GM12878 (cell line): ENCODE measurements at regions not wholly inside any gene's neighbourhood (a gene's known extent, or its start where the extent isn't known, plus 50 kb on each side); places are given as distances from the start of the nearest gene placed in this dataset.
"Not testable (repeated sequence)": the region's sequence is repeated elsewhere in the genome, so short reads cannot be mapped to it uniquely, and the experiment has no call there.

Experiments used
- ATAC-seq: fragments of 200-7000 bp; cut with Tn5 transposase; 3 replicates; pipeline ENCODE4 v1.9.1; 2020; ENCODE audit warnings: mild to moderate bottlenecking, moderate library complexity
- BruUV-seq: library from RNA; stranded (reverse); fragments of 400-500 nt; replicated peaks from 2 replicates; lab custom pipeline; 2021; lab: Mats Ljungman, UMichigan
- CTCF ChIA-PET: fragments of 300-600 bp; sonication (Branson Sonifier 250); formaldehyde crosslinking; extraction: SDS; loops from one replicate; lab custom pipeline; 2021; ENCODE audit warnings: inconsistent platforms; lab: Yijun Ruan, JAX
- POLR2A ChIA-PET: fragments of 350-600 bp; formaldehyde crosslinking; extraction: SDS; loops from one replicate; lab custom pipeline; 2021; ENCODE audit warnings: inconsistent platforms; lab: Charles Lee
- RAD21 ChIA-PET: fragments of 300-600 bp; sonication (Branson Sonifier 250); formaldehyde crosslinking; loops from one replicate; lab custom pipeline; 2023; ENCODE audit warnings: antibody characterized with exemption; ENCODE audit not compliant: unreplicated experiment; lab: Charles Lee
- SMC1A ChIA-PET: fragments of 300-600 bp; sonication (Branson Sonifier 250); formaldehyde crosslinking; loops from one replicate; lab custom pipeline; 2023; ENCODE audit not compliant: unreplicated experiment, uncharacterized antibody; lab: Charles Lee
- DNase-seq: peaks from one replicate; pipeline ENCODE4 v3.0.0-alpha.2; 2011; ENCODE audit warnings: low read depth, low spot score
- FAIRE-seq: peaks from 3 replicates; lab custom pipeline; 2011; peaks lifted over from hg19 to GRCh38; lab: Jason Lieb, UNC
- H2AFZ ChIP-seq: 2 replicates; pipeline ENCODE4 v1.6.0; 2011; ENCODE audit warnings: low read depth, low read length, control low read depth; ENCODE audit not compliant: control insufficient read depth
- H3K27ac ChIP-seq: 2 replicates; pipeline ENCODE4 v1.5.1; 2011; ENCODE audit warnings: control low read depth; ENCODE audit not compliant: control insufficient read depth, insufficient read depth
- H3K27me3 ChIP-seq, 2 experiments: replicated peaks in 1 of 2; 2 replicates each; pipeline versions ENCODE4 v1.6.0 to v1.6.1; 2011; ENCODE audit warnings: low read length in 1 of 2; ENCODE audit not compliant: control insufficient read depth in 2 of 2, insufficient read depth in 2 of 2
- H3K36me3 ChIP-seq, 2 experiments: 2 replicates each; pipeline ENCODE4 v1.5.1; 2011; ENCODE audit warnings: low read length in 1 of 2; ENCODE audit not compliant: control insufficient read depth in 2 of 2, insufficient read depth in 2 of 2
- H3K4me1 ChIP-seq: 2 replicates; pipeline ENCODE4 v1.6.1; 2011; ENCODE audit warnings: mild to moderate bottlenecking, low read length, moderate library complexity, mixed read lengths; ENCODE audit not compliant: control insufficient read depth, insufficient read depth
- H3K4me2 ChIP-seq: 2 replicates; pipeline ENCODE4 v1.6.0; 2011; ENCODE audit warnings: control low read depth; ENCODE audit not compliant: control insufficient read depth, insufficient read depth
- H3K4me3 ChIP-seq: fragments of 200-600 bp; sonication (generic); 2 replicates; pipeline ENCODE4 v1.5.1; 2016
- H3K79me2 ChIP-seq: 2 replicates; pipeline ENCODE4 v1.6.0; 2011; ENCODE audit warnings: low read length; ENCODE audit not compliant: control insufficient read depth, insufficient read depth
- H3K9ac ChIP-seq: 2 replicates; pipeline ENCODE4 v1.8.0; 2011; ENCODE audit warnings: low read length, control low read depth, mixed read lengths; ENCODE audit not compliant: control insufficient read depth, insufficient read depth
- H3K9me3 ChIP-seq: replicated peaks from 3 replicates; pipeline ENCODE4 v1.5.1; 2011; ENCODE audit warnings: mild to moderate bottlenecking, low read length; ENCODE audit not compliant: control insufficient read depth, insufficient read depth
- H4K20me1 ChIP-seq: 2 replicates; pipeline ENCODE4 v1.6.0; 2011; ENCODE audit not compliant: control insufficient read depth, insufficient read depth
- BMI1 ChIP-seq: fragments of 450-650 bp; IDR thresholded peaks from 2 replicates; pipeline ENCODE4 v1.6.1; 2016; ENCODE audit warnings: mild to moderate bottlenecking, moderate library complexity, borderline replicate concordance
- CREB1 ChIP-seq: IDR thresholded peaks from 2 replicates; pipeline ENCODE4 v1.6.1; 2012; ENCODE audit warnings: low read depth, mild to moderate bottlenecking, inconsistent platforms
- WGBS: methylation state at CpG from one replicate; pipeline ENCODE4 v1.1.6; 2016; ENCODE audit warnings: low lambda C conversion rate; ENCODE audit not compliant: insufficient replicate concordance, insufficient coverage; ENCODE audit errors: missing lambda C conversion rate; 5-methylcytosine and 5-hydroxymethylcytosine counted together
- in situ Hi-C: fragments of 300-500 bp; cut with MboI; formaldehyde crosslinking; loops from 9 replicates; pipeline ENCODE4 v1.14.3; 2018; ENCODE audit warnings: mixed read lengths
- intact Hi-C: fragments of 100-400 bp; cut with micrococcal nuclease; formaldehyde crosslinking; loops from one replicate; pipeline ENCODE4 v1.14.2; 2022; ENCODE audit not compliant: unreplicated experiment

GRCh38 chr15:79154483-79155135 is 64.0 kb upstream of the RASGRF1 start:
- in situ Hi-C loops: no loop called here
- Histone ChIP-seq H3K27ac (no peak overlapping the region), H3K36me3 (no peaks in the 10 kb centered on the region), H3K9ac (no peak overlapping the region), H3K79me2 (no peaks in the 10 kb centered on the region), H4K20me1 (no peaks in the 10 kb centered on the region), H3K4me2 (no peak overlapping the region), H3K27me3 (no peaks in the 10 kb centered on the region), H3K4me3 (no peak overlapping the region), H3K9me3 (no peaks in the 10 kb centered on the region), H2AFZ (no peak overlapping the region), H3K4me1 (no peaks in the 10 kb centered on the region)
- ChIA-PET CTCF (no interaction called here), POLR2A (no interaction called here), RAD21 (no interaction called here), SMC1A (no interaction called here)
- ATAC-seq: peak; percentile 31; the same call in 1 of the 3 replicates
- 10% methylated on average over 9 of the region's 9 CpGs for WGBS
- intact Hi-C loops: no loop called here
- TF ChIP-seq BMI1: peak; percentile 82
- TF ChIP-seq CREB1: no peak
- no TSS peak for BruUV-seq
- no peak for DNase-seq
- no peak for FAIRE-seq

- DNase-seq, intact Hi-C loops, H3K4me3 ChIP-seq, POLR2A ChIA-PET, H3K27ac ChIP-seq, CTCF ChIA-PET, H3K4me2 ChIP-seq, H3K9me3 ChIP-seq, FAIRE-seq, H3K9ac ChIP-seq, H3K79me2 ChIP-seq, RAD21 ChIA-PET, BruUV-seq, SMC1A ChIA-PET, H4K20me1 ChIP-seq, H3K36me3 ChIP-seq, in situ Hi-C loops, H2AFZ ChIP-seq, H3K27me3 ChIP-seq, H3K4me1 ChIP-seq, ATAC-seq: not testable (repeated sequence)
- 44% methylated on average over 1 of the region's 1 CpG for WGBS
Measured at GRCh38 chr15:79144290-79144689, 53.7 kb upstream of the RASGRF1 start.
